DOHH2 (cell line): ENCODE measurements at regions not wholly inside any gene's neighbourhood (a gene's known extent, or its start where the extent isn't known, plus 50 kb on each side); places are given as distances from the start of the nearest gene placed in this dataset.

Source experiments
- CTCF ChIP-seq: fragments of 200-600 bp; sonication (generic); IDR thresholded peaks from one replicate; pipeline ENCODE4 v1.5.1; 2014; ENCODE audit warnings: antibody characterized with exemption, mild to moderate bottlenecking, low read depth, low read length; ENCODE audit not compliant: poor library complexity, severe bottlenecking
- EZH2phosphoT487 ChIP-seq: fragments of 200-600 bp; sonication (generic); IDR thresholded peaks from 2 replicates; pipeline ENCODE4 v1.6.1; 2017; ENCODE audit warnings: borderline replicate concordance, mild to moderate bottlenecking, antibody characterized with exemption, low read length, moderate library complexity, mixed read lengths

GRCh38 chr18:61172624-61173023 is 160.6 kb upstream of the CDH20 start:
- TF ChIP-seq CTCF (no peak), EZH2phosphoT487 (no peak)
